ENCODE measurements at regions not wholly inside any gene's neighbourhood (a gene's known extent, or its start where the extent isn't known, plus 50 kb on each side); places are given as distances from the start of the nearest gene placed in this dataset.

GRCh38 chr2:196251132-196251531 lies 79.8 kb upstream of the STK17B start:
- ATAC-seq (no peak), DNase-seq (ENCODE audit: low read depth, low spot score) (no peak)
- H3K27ac ChIP-seq (ENCODE audit: low read depth, low read length) = no peak overlapping the region
- H3K36me3 ChIP-seq (ENCODE audit: control insufficient read depth in 1 of 2, insufficient read depth in 2 of 2, low read length in 2 of 2) = no peaks in the 10 kb centered on the region
- RAD21 ChIA-PET (ENCODE audit: low non-redundant PET in 1 of 2, low total read pairs in 2 of 2, uncharacterized antibody in 2 of 2, unreplicated experiment in 2 of 2) = no interaction called here
- no peak overlapping the region for H2AFZ ChIP-seq (ENCODE audit: low read depth, low read length, poor library complexity, severe bottlenecking)
- POLR2A ChIA-PET = no interaction called here
- H3K4me3 ChIP-seq (replicated peaks in 1 of 2; ENCODE audit: low read depth in 1 of 2, low read length in 2 of 2) = no peak overlapping the region
- H3K9ac ChIP-seq (ENCODE audit: low read length) = no peak overlapping the region
- H3K4me1 ChIP-seq (ENCODE audit: control insufficient read depth in 1 of 2, insufficient read depth in 2 of 2, low read length in 2 of 2) = peaks cover 0 to 6% of the 10 kb centered on the region in 2 experiments; a peak in 2 of 4 replicates
- H3K9me3 ChIP-seq (ENCODE audit: control insufficient read depth in 1 of 2, insufficient read depth in 1 of 2, low read depth in 1 of 2, low read length in 2 of 2) = no peaks in the 10 kb centered on the region
- intact Hi-C loops (cut with micrococcal nuclease) = no loop called here
- no peak overlapping the region for H3K4me2 ChIP-seq (ENCODE audit: low read length)
- BruUV-seq (replicated peaks) = no TSS peak
- TF ChIP-seq SIN3A (IDR thresholded peaks at IDR 0.05; ENCODE audit: low read depth) (no peak), ZFX (IDR thresholded peaks at IDR 0.05) (no peak), CBX3 (IDR thresholded peaks at IDR 0.05; ENCODE audit: low read depth) (no peak), SP1 (IDR thresholded peaks at IDR 0.05; ENCODE audit: low read depth) (no peak), EZH2 (IDR thresholded peaks at IDR 0.05) (no peak), YY1 (IDR thresholded peaks at IDR 0.05; ENCODE audit: extremely low read depth, insufficient replicate concordance, low read depth, low read length) (no peak)
- TF ChIP-seq, protein P1, sequence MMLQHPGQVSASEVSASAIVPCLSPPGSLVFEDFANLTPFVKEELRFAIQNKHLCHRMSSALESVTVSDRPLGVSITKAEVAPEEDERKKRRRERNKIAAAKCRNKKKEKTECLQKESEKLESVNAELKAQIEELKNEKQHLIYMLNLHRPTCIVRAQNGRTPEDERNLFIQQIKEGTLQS (IDR thresholded peaks at IDR 0.05) = no peak
- TF ChIP-seq, protein P2, sequence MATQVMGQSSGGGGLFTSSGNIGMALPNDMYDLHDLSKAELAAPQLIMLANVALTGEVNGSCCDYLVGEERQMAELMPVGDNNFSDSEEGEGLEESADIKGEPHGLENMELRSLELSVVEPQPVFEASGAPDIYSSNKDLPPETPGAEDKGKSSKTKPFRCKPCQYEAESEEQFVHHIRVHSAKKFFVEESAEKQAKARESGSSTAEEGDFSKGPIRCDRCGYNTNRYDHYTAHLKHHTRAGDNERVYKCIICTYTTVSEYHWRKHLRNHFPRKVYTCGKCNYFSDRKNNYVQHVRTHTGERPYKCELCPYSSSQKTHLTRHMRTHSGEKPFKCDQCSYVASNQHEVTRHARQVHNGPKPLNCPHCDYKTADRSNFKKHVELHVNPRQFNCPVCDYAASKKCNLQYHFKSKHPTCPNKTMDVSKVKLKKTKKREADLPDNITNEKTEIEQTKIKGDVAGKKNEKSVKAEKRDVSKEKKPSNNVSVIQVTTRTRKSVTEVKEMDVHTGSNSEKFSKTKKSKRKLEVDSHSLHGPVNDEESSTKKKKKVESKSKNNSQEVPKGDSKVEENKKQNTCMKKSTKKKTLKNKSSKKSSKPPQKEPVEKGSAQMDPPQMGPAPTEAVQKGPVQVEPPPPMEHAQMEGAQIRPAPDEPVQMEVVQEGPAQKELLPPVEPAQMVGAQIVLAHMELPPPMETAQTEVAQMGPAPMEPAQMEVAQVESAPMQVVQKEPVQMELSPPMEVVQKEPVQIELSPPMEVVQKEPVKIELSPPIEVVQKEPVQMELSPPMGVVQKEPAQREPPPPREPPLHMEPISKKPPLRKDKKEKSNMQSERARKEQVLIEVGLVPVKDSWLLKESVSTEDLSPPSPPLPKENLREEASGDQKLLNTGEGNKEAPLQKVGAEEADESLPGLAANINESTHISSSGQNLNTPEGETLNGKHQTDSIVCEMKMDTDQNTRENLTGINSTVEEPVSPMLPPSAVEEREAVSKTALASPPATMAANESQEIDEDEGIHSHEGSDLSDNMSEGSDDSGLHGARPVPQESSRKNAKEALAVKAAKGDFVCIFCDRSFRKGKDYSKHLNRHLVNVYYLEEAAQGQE (IDR thresholded peaks at IDR 0.05; ENCODE audit: low read depth) = no peak
- CTCF ChIA-PET = no interaction called here
- H4K20me1 ChIP-seq (ENCODE audit: insufficient read depth) = no peaks in the 10 kb centered on the region
- no peaks in the 10 kb centered on the region for H3K9me2 ChIP-seq (ENCODE audit: insufficient read depth)
- H3K27me3 ChIP-seq (ENCODE audit: insufficient read depth, low read length) = no peaks in the 10 kb centered on the region
- H3K79me2 ChIP-seq (ENCODE audit: insufficient read depth, low read length) = no peaks in the 10 kb centered on the region

All from HCT116 (cell line).